GM23338 (cell line): ENCODE measurements at regions not wholly inside any gene's neighbourhood (a gene's known extent, or its start where the extent isn't known, plus 50 kb on each side); places are given as distances from the start of the nearest gene placed in this dataset.

ENCODE experiments used
- ATAC-seq: fragments of 200-7000 bp; cut with Tn5 transposase; 3 replicates; pipeline ENCODE4 v1.9.1; 2020
- DNase-seq: peaks from one replicate; pipeline ENCODE4 v3.0.0-alpha.2; 2015; ENCODE audit warnings: low spot score
- H2AFZ ChIP-seq: fragments of 200-600 bp; sonication (generic); 2 replicates; pipeline ENCODE4 v1.8.0; 2016; ENCODE audit warnings: antibody characterized with exemption, mild to moderate bottlenecking, moderate library complexity
- H3F3A ChIP-seq: fragments of 200-600 bp; sonication (generic); replicated peaks from 2 replicates; pipeline ENCODE4 v1.8.0; 2017; ENCODE audit warnings: antibody characterized with exemption, mixed run types, low read depth
- H3K27ac ChIP-seq: fragments of 200-600 bp; sonication (generic); 2 replicates; pipeline ENCODE4 v1.6.1; 2016; ENCODE audit warnings: low read depth
- H3K27me3 ChIP-seq: fragments of 200-600 bp; sonication (generic); 2 replicates; pipeline ENCODE4 v1.8.0; 2016; ENCODE audit warnings: mild to moderate bottlenecking, mixed run types, moderate library complexity; ENCODE audit not compliant: insufficient read depth
- H3K36me3 ChIP-seq: fragments of 200-600 bp; sonication (generic); 2 replicates; pipeline ENCODE4 v1.8.0; 2016; ENCODE audit warnings: mild to moderate bottlenecking; ENCODE audit not compliant: insufficient read depth
- H3K4me1 ChIP-seq: fragments of 200-600 bp; sonication (generic); 2 replicates; pipeline ENCODE4 v1.8.0; 2016; ENCODE audit warnings: mild to moderate bottlenecking, moderate library complexity; ENCODE audit not compliant: insufficient read depth
- H3K4me2 ChIP-seq: fragments of 200-600 bp; sonication (generic); 2 replicates; pipeline ENCODE4 v1.7.1; 2017; ENCODE audit warnings: mixed run types
- H3K4me3 ChIP-seq: fragments of 200-600 bp; sonication (generic); 2 replicates; pipeline ENCODE4 v1.6.1; 2016; ENCODE audit warnings: mixed run types
- H3K79me2 ChIP-seq: fragments of 200-600 bp; sonication (generic); replicated peaks from 2 replicates; pipeline ENCODE4 v1.8.0; 2017; ENCODE audit warnings: mild to moderate bottlenecking; ENCODE audit not compliant: insufficient read depth
- H3K9me2 ChIP-seq: fragments of 200-600 bp; sonication (generic); 2 replicates; pipeline ENCODE4 v1.8.0; 2017; ENCODE audit not compliant: insufficient read depth
- H4K20me1 ChIP-seq: fragments of 200-600 bp; sonication (generic); replicated peaks from 2 replicates; pipeline ENCODE4 v1.8.0; 2017; ENCODE audit warnings: mild to moderate bottlenecking; ENCODE audit not compliant: insufficient read depth
- H3K27ac Mint-ChIP-seq: 2 replicates; pipeline ENCODE4 v1.8.0; 2020; ENCODE audit warnings: inconsistent platforms, mild to moderate bottlenecking, moderate library complexity, mixed read lengths
- H3K27me3 Mint-ChIP-seq: 3 replicates; pipeline ENCODE4 v1.8.0; 2022; ENCODE audit warnings: low read depth, mild to moderate bottlenecking, moderate library complexity, mixed read lengths, inconsistent platforms; ENCODE audit not compliant: insufficient read depth, poor library complexity
- H3K36me3 Mint-ChIP-seq: 3 replicates; pipeline ENCODE4 v1.8.0; 2021; ENCODE audit warnings: low read depth, mild to moderate bottlenecking, inconsistent platforms, moderate library complexity, mixed read lengths
- H3K4me1 Mint-ChIP-seq: 3 replicates; pipeline ENCODE4 v1.8.0; 2020; ENCODE audit warnings: mild to moderate bottlenecking, inconsistent platforms, mixed read lengths
- H3K4me3 Mint-ChIP-seq: 3 replicates; pipeline ENCODE4 v1.8.0; 2021; ENCODE audit warnings: moderate library complexity, mild to moderate bottlenecking, inconsistent platforms, mixed read lengths
- H3K9me3 Mint-ChIP-seq: 3 replicates; pipeline ENCODE4 v1.8.0; 2020; ENCODE audit warnings: moderate library complexity, mild to moderate bottlenecking, inconsistent platforms, mixed read lengths
- EZH2 ChIP-seq: fragments of 200-600 bp; sonication (generic); IDR thresholded peaks from one replicate; pipeline ENCODE4 v1.8.0; 2017; ENCODE audit warnings: antibody characterized with exemption, mild to moderate bottlenecking, low read depth; ENCODE audit not compliant: unreplicated experiment
- EZH2phosphoT487 ChIP-seq: fragments of 200-600 bp; sonication (generic); IDR thresholded peaks from one replicate; pipeline ENCODE4 v1.8.1; 2018; ENCODE audit warnings: antibody characterized with exemption; ENCODE audit not compliant: unreplicated experiment
- POLR2AphosphoS5 ChIP-seq: IDR thresholded peaks from 2 replicates; pipeline ENCODE4 v1.6.1; 2016; ENCODE audit warnings: antibody characterized with exemption, low read depth
- STAT1 ChIP-seq: IDR thresholded peaks from one replicate; pipeline ENCODE4 v1.6.1; 2016; ENCODE audit warnings: antibody characterized with exemption; ENCODE audit not compliant: unreplicated experiment
- ZNF331 ChIP-seq: fragments of 250-450 bp; sonication (Bioruptor Pico); IDR thresholded peaks from 2 replicates; pipeline ENCODE4 v1.5.0; 2020; ENCODE audit warnings: low read depth, mild to moderate bottlenecking, moderate library complexity
- TF ChIP-seq, protein P1 (sequence below): IDR thresholded peaks from one replicate; pipeline ENCODE4 v1.6.1; 2018; ENCODE audit warnings: antibody characterized with exemption; ENCODE audit not compliant: unreplicated experiment
- TF ChIP-seq, protein P2 (sequence below), 2 experiments: fragments of 200-600 bp in 1 of 2; sonication (generic) in 1 of 2; conservative IDR thresholded peaks; 2 replicates each; pipeline versions ENCODE4 v1.5.1 to v1.6.1; 2016 to 2017; ENCODE audit warnings: antibody characterized with exemption in 2 of 2, low read depth in 2 of 2, mild to moderate bottlenecking in 2 of 2, moderate library complexity in 1 of 2
- TF ChIP-seq, protein P3 (sequence below): IDR thresholded peaks from 2 replicates; pipeline ENCODE4 v1.6.1; 2016; ENCODE audit warnings: antibody characterized with exemption

GRCh38 chr4:189786447-189786846 lies 154.2 kb upstream of the FRG1 start:
- TF ChIP-seq EZH2 (no peak), STAT1 (no peak), POLR2AphosphoS5 (no peak), ZNF331 (no peak)
- TF ChIP-seq, protein P1, sequence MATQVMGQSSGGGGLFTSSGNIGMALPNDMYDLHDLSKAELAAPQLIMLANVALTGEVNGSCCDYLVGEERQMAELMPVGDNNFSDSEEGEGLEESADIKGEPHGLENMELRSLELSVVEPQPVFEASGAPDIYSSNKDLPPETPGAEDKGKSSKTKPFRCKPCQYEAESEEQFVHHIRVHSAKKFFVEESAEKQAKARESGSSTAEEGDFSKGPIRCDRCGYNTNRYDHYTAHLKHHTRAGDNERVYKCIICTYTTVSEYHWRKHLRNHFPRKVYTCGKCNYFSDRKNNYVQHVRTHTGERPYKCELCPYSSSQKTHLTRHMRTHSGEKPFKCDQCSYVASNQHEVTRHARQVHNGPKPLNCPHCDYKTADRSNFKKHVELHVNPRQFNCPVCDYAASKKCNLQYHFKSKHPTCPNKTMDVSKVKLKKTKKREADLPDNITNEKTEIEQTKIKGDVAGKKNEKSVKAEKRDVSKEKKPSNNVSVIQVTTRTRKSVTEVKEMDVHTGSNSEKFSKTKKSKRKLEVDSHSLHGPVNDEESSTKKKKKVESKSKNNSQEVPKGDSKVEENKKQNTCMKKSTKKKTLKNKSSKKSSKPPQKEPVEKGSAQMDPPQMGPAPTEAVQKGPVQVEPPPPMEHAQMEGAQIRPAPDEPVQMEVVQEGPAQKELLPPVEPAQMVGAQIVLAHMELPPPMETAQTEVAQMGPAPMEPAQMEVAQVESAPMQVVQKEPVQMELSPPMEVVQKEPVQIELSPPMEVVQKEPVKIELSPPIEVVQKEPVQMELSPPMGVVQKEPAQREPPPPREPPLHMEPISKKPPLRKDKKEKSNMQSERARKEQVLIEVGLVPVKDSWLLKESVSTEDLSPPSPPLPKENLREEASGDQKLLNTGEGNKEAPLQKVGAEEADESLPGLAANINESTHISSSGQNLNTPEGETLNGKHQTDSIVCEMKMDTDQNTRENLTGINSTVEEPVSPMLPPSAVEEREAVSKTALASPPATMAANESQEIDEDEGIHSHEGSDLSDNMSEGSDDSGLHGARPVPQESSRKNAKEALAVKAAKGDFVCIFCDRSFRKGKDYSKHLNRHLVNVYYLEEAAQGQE: no peak
- TF ChIP-seq, protein P2, sequence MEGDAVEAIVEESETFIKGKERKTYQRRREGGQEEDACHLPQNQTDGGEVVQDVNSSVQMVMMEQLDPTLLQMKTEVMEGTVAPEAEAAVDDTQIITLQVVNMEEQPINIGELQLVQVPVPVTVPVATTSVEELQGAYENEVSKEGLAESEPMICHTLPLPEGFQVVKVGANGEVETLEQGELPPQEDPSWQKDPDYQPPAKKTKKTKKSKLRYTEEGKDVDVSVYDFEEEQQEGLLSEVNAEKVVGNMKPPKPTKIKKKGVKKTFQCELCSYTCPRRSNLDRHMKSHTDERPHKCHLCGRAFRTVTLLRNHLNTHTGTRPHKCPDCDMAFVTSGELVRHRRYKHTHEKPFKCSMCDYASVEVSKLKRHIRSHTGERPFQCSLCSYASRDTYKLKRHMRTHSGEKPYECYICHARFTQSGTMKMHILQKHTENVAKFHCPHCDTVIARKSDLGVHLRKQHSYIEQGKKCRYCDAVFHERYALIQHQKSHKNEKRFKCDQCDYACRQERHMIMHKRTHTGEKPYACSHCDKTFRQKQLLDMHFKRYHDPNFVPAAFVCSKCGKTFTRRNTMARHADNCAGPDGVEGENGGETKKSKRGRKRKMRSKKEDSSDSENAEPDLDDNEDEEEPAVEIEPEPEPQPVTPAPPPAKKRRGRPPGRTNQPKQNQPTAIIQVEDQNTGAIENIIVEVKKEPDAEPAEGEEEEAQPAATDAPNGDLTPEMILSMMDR (conservative IDR thresholded peaks at IDR 0.05; ENCODE audit: low read depth in 2 of 2): no peak
- no peaks in the 10 kb centered on the region for H3F3A ChIP-seq
- Mint-ChIP-seq H3K27ac (no peak overlapping the region), H3K36me3 (peaks cover 25% of the 10 kb centered on the region), H3K4me3 (no peak overlapping the region), H3K9me3 (peaks cover 90% of the 10 kb centered on the region), H3K4me1 (peaks cover 8% of the 10 kb centered on the region; the same call in 2 of the 3 replicates), H3K27me3 (peaks cover 8% of the 10 kb centered on the region)
- no peak overlapping the region for H3K4me3 ChIP-seq
- H4K20me1 ChIP-seq: no peaks in the 10 kb centered on the region
- no peak overlapping the region for H2AFZ ChIP-seq
- no peak overlapping the region for H3K4me2 ChIP-seq
- H3K27ac ChIP-seq: no peak overlapping the region
- DNase-seq (no peak), ATAC-seq (no peak)
- peaks cover 11% of the 10 kb centered on the region for H3K4me1 ChIP-seq
- no peaks in the 10 kb centered on the region for H3K27me3 ChIP-seq
- H3K79me2 ChIP-seq: no peaks in the 10 kb centered on the region
- no peaks in the 10 kb centered on the region for H3K36me3 ChIP-seq
- H3K9me2 ChIP-seq: peaks cover 7% of the 10 kb centered on the region; the same call in 1 of the 2 replicates

DNA sequence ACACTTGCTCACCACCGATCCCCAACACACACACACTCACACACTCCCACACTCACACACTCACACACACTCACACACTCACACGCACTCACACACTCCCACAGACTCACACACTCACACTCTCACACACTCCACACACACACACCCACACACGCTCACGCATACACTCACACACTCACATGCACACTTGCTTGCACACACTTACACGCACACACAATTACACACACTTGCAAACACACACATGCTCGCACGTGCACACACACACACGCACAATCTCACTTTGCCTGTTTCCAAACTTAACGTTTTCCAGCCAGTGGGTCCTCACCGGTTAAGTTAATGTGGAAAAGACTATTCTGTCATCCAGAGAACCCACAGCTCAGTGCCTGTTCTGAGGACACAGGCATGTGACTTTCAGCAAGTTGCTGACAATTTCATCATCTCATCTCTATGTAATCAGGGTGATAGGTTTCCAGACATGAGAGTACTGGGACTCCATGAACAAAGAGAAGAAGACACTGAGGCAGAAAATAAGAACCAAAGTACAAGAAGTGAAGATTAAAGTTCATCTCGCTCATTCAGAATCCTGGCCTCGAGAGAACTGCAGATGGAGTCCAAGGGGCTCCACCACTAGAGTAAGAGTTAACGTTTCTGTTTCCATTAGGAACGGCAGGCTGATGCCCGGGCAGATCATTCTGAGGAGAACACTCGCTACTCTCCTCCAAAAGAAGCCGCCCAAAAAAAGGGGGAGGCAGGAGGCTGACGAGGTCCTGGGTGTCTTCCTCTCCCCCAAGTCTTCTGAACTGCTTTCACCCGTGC lies 153.2 kb upstream of the FRG1 start:
- no peak overlapping the region for H2AFZ ChIP-seq
- TF ChIP-seq EZH2phosphoT487: no peak
- no peak for TF ChIP-seq ZNF331
- no peak for TF ChIP-seq STAT1
- TF ChIP-seq, protein P3, sequence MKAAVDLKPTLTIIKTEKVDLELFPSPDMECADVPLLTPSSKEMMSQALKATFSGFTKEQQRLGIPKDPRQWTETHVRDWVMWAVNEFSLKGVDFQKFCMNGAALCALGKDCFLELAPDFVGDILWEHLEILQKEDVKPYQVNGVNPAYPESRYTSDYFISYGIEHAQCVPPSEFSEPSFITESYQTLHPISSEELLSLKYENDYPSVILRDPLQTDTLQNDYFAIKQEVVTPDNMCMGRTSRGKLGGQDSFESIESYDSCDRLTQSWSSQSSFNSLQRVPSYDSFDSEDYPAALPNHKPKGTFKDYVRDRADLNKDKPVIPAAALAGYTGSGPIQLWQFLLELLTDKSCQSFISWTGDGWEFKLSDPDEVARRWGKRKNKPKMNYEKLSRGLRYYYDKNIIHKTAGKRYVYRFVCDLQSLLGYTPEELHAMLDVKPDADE: no peak
- TF ChIP-seq EZH2: no peak
- no peak for TF ChIP-seq POLR2AphosphoS5
- TF ChIP-seq, protein P2 (conservative IDR thresholded peaks at IDR 0.05; ENCODE audit: low read depth in 2 of 2): no peak

More for the DNA sequence above, 153.2 kb upstream of the FRG1 start:
- Histone ChIP-seq H3K27ac (no peak overlapping the region), H3K79me2 (no peaks in the 10 kb centered on the region), H3K4me1 (peaks cover 11% of the 10 kb centered on the region), H3K9me2 (no peaks in the 10 kb centered on the region; the same call in 1 of the 2 replicates), H3K4me2 (no peak overlapping the region), H3K36me3 (no peaks in the 10 kb centered on the region), H3K4me3 (no peak overlapping the region), H3F3A (no peaks in the 10 kb centered on the region), H4K20me1 (no peaks in the 10 kb centered on the region), H3K27me3 (no peaks in the 10 kb centered on the region)
- H3K9me3 Mint-ChIP-seq: peaks cover 82% of the 10 kb centered on the region
- peaks cover 18% of the 10 kb centered on the region for H3K36me3 Mint-ChIP-seq
- ATAC-seq (no peak), DNase-seq (no peak)
- H3K4me1 Mint-ChIP-seq: peaks cover 8% of the 10 kb centered on the region; the same call in 2 of the 3 replicates
- H3K27me3 Mint-ChIP-seq: peaks cover 4% of the 10 kb centered on the region
- no peak overlapping the region for H3K27ac Mint-ChIP-seq
- no peak overlapping the region for H3K4me3 Mint-ChIP-seq
